CD4-positive, alpha-beta T cell treated with Interleukin-6 for 4 hours (primary cell): ENCODE measurements at regions not wholly inside any gene's neighbourhood (a gene's known extent, or its start where the extent isn't known, plus 50 kb on each side); places are given as distances from the start of the nearest gene placed in this dataset.

Experiments used
- DNase-seq: peaks from one replicate; pipeline ENCODE4 v3.0.0-alpha.2; 2020; ENCODE audit warnings: mixed read lengths

GRCh38 chr5:175103746-175104145, 340.2 kb downstream of the DRD1 start:
- no peak for DNase-seq

GRCh38 chr5:175102717-175103116, 341.3 kb downstream of the DRD1 start:
- no peak for DNase-seq

- no peak for DNase-seq
These were observed 345.7 kb downstream of the DRD1 start for GRCh38 chr5:175098301-175098700.

DNA sequence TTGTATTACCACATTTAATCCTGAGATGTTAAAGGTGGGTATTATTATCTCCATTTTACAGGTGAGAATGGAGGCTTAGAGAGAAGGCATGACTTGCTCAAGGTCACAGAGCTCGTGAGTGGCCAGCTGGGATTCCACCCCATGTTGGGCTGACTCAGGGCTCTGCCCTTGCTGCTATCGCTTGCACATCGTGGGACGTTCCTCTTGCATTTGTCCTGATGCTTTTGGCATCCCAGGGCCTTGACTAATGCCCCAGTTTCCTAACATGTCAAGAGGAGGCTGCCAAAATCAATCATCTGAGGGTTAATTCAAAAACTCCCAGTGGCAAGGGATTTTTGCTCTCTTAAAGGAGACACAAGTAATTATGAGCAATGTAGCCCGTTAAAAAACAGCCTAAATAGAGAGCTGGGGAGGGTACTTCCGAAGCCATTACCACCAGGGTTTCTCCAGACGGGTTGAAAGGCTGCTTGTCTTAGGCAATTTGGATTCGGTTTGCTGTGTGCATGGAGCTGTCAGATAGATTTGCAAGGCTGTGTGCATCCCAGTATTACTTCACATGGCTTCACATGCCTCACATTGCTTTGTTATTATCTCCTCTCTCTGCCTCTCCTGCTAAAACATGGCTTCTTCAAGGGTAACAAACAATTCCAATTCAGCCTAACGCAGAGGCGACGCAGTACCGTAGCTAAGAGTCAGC, 347.4 kb downstream of the DRD1 start:
- DNase-seq = no peak

DNA sequence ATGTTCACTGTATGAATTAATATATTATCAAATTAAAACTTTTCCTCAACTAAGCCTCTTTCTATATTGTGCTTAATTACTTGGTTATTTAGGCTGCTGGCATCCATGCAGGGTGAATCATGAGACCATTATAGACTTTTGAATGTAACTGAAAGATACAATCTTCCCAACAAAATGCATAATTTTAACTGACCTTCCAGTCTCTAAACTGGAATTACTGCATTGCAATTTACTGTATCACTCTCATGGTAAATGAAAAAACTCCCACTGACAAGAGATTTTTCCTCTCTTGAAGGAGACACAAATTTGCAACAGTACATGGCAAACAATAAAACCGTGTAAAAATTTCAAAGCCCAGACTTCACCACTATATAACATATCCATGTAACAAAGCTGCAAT, 349.5 kb downstream of the DRD1 start:
- no peak for DNase-seq

DNA sequence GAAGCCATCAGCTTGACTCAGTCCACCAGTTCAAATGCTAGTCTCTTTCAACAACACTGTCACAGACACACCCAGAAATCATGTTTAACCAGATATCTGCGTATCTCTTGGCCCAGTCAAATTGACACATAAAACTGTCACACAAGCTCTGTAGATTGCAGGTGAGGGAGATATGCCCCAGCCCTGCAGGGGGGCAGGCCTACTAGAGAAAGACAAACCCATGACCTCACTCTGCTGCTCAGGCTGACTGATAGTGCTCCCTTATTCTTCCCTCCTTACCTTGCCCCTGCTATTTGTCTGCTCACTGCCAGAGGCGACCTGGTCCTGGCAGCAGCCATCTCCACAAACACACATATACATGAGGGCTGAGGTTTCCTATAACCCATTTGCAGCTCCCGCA, 351.3 kb downstream of the DRD1 start:
- no peak for DNase-seq

DNA sequence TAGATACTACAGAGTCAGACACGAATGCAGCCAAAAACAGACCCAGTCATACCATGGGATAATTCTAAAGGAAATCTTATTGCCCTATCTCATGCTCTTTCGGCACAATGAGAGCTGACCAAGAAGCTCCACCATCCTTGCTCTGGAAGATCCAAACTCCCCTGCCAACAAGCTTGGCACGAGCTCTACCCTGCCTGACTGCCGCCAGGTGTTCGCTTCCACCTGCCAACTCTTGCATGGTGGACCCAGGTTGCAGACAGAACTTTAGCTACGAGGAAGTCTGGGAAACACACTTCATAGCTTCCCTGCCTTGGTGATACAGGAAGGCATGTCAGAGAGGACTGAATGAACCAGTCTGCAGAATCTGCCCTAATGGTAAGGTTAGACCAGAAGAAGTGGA, 355.0 kb downstream of the DRD1 start:
- DNase-seq = no peak

- DNase-seq = no peak
These were observed 358.6 kb downstream of the MSX2 start for GRCh38 chr5:175082866-175083590.

- no peak for DNase-seq
These were observed 358.0 kb downstream of the MSX2 start for GRCh38 chr5:175082346-175082745.

GRCh38 chr5:175079707-175080106, 355.3 kb downstream of the MSX2 start:
- no peak for DNase-seq

DNA sequence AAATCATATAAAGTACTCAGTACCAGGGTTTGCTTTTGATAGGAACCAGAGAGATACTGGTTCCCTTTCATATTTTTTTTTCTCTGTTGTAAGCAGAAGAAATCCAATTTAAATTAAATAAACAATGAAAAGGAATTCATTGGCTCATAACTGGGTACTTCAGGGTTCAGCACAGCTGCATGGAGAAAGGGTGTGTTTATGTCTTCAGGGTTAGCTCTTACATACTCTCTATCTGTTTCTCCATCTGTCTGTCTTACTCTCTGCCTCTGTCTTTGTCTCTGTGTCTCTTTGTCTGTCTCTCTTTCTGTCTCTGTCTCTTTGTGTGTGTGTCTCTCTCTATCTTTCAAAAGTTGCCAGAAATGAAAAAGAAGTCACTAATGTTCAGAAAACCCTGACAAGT, 345.9 kb downstream of the MSX2 start:
- DNase-seq = no peak

- no peak for DNase-seq
These were observed 335.9 kb downstream of the MSX2 start for GRCh38 chr5:175060257-175060656.

- DNase-seq = peak; percentile 2
These were observed 335.4 kb downstream of the MSX2 start for GRCh38 chr5:175059687-175060211.

GRCh38 chr5:175056831-175057230, 332.4 kb downstream of the MSX2 start:
- DNase-seq = no peak

DNA sequence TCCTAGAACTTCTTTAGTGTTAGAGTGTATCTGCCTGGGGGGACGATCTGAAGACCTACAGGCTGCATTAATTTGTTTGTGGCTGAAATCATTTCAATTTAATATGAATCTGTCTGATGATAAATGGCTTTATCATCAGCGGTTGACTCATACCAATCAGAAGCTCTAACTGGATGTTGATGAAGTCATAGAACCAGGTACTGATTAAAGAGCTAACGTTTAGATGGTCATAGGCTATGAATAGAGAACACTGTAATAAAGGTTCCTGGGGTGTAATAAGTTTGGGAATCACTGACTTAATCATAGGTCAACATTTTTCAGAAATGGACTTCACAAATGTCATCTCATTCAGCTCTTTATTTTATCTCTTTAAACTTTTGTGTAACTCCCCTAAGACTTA, 329.9 kb downstream of the MSX2 start:
- no peak for DNase-seq

DNA sequence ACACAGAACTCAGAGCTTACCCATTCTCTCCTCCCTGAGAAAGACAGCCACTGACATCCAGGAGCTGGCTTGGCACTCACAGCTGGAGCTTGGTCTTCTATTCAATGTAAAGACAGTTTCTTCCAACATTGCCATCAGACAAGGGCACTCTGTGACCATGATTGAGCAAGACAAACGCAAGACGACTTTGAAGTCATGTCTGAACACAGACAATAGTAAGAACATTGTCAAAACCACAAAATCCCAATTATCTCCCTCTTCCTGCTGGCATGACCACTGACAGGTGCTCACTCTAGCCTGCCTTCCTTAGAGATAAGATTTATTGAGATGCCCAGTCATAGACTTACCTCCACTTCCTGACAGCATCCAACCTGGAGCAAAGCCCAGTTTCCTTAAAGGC, 328.0 kb downstream of the MSX2 start:
- no peak for DNase-seq

- DNase-seq = no peak
These were observed 322.7 kb downstream of the MSX2 start for GRCh38 chr5:175047048-175047447.

DNA sequence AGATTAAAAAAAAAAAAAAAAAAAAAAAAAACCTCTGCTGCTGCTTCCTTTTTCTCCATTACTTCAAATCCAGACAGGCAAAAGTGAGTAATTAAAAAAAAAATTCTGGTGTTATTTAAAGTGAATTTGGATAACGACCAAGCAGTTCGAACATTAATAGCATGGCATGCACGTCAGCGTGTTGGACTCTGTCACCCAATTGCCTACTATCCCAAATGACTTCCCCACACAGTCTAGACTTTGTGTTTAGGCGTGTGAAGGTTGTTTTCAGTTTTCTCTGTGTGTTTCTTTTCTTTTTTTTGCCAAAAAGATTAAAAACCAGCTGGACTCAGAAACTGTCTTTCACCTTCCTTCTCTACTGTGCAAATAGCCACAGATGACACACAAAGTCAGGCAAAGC, 321.4 kb downstream of the MSX2 start:
- DNase-seq = no peak

- no peak for DNase-seq
These were observed 313.4 kb downstream of the MSX2 start for GRCh38 chr5:175037820-175038219.

DNA sequence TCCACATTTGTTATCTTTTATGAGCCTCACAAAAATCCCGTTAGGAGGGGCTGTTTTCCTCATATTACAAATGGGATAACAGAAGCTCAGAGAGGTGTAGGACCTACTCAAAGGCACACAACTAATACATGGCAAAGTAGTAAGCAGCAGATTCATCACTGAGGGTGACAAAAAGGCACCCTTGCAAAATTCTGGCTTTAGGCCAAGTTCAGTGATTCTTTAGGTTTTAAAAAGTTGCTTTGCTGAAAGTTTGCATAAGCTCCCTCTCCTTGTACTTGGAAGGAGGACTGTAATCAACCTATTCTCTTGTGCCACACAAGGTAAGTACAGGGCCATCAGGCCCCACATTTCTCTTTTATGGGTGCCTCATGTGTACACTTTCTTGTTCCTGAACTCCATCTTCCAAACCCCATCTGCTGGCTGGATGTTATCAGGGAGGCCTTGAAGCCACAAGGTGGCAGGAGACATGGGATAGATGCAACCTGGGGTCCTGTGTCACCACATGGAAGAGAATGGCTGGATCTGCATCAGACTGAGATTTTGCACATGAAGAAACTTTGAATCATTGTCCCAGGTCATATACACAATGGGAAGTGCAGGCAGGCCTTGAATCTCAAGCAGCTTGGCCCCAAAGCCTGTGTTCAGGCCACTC, 311.6 kb downstream of the MSX2 start:
- DNase-seq = no peak

- DNase-seq = no peak
These were observed 310.5 kb downstream of the MSX2 start for GRCh38 chr5:175034924-175035323.

DNA sequence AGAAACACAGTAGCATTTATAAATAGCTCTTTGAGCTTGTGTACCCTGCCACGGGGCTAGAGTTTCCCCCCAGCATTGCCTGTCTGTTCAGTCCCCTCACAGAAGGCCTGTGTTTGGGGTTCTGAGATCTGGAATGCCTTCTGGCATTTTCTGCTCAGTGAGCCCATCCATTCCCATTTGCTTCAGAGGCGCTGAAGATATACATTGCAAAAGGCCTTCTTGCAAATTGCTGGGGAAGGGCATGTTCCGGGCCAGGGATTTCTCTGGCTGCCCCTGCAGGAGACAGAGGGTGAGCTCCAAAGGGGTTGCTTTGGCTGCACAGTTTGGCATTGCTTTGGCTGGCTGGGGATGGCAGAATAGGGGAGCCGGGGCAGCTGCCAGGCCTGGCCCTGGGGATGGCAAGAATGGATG, 308.4 kb downstream of the MSX2 start:
- DNase-seq = no peak

- no peak for DNase-seq
These were observed 307.6 kb downstream of the MSX2 start for GRCh38 chr5:175032013-175032412.

GRCh38 chr5:175027390-175027789, 303.0 kb downstream of the MSX2 start:
- DNase-seq = no peak
